HG03159 (cell line): ENCODE measurements at regions not wholly inside any gene's neighbourhood (a gene's known extent, or its start where the extent isn't known, plus 50 kb on each side); places are given as distances from the start of the nearest gene placed in this dataset.
"Not testable (repeated sequence)": the region's sequence is repeated elsewhere in the genome, so short reads cannot be mapped to it uniquely, and the experiment has no call there.

Experiments
- ATAC-seq: cut with Tn5 transposase; IDR thresholded peaks from one replicate; pipeline ENCODE4 v1.9.1; 2021; ENCODE audit warnings: mild to moderate bottlenecking, moderate library complexity; ENCODE audit not compliant: unreplicated experiment

GRCh38 chr2:187075671-187076070 lies 226.7 kb upstream of the ZSWIM2 start:
- ATAC-seq = no peak

DNA sequence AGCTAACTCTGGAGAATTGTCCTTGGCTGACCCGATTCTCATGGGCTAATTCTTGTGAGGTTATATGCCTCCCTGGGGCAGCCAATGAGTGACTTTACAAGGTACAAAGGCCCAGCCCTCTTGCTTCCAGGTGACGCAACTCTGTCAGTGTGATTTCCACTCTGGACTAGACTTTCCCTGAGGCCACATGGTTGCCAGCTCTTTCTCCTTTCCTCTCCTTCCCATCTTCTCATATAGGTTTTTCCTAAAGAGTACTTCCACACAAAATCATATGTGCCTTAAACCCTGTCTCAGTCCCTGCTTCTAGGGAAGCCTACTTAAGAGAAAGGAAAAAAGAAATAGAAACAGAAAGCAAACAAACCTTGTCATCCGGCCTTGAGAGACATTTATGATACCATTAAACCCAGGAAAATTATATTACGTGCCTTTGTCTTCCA lies 226.2 kb upstream of the ZSWIM2 start:
- ATAC-seq = no peak

- no peak for ATAC-seq
Measured at GRCh38 chr2:187058198-187058597, 209.2 kb upstream of the ZSWIM2 start.

- ATAC-seq = no peak
Measured at GRCh38 chr2:187057466-187057865, 208.5 kb upstream of the ZSWIM2 start.

DNA sequence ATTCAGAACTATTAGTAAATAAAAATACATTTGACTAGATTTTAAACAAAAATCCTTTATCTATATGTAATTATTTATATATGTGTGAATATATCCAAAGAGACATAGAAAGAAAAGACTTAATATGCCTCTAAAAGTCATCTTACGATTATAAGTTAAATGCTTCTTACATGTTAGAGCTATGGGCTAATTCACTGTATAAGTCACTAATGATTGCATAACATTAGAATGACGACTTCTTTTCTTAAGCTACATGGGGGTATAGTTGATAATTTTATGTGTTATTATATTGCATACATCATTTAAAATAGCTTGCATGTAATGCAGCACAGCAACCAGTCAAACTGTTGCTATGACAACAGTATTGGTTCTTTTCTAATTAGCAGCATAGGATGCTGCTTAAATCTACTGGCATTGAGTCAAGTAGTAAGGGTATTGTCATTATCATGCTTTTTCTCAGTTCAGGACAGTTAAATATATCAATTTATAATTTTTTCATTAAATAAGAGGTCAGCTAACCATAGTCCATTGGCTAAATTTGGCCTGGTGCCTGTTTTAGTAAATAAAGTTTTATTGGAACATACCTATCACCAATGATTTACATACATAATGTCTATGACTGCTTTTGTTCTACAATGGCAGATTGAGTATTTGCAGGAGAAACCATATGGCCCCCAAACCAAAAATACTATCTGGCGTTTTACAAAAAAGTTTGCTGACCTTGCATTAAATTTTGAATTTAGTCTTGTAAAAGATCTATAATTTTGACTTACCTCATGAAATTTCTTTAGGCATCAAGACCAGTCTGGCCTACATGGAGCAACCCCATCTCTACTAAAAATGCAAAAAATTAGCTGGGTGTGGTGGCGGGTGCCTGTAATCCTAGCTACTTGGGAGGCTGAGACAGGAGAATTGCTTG lies 207.7 kb upstream of the ZSWIM2 start:
- ATAC-seq = no peak

DNA sequence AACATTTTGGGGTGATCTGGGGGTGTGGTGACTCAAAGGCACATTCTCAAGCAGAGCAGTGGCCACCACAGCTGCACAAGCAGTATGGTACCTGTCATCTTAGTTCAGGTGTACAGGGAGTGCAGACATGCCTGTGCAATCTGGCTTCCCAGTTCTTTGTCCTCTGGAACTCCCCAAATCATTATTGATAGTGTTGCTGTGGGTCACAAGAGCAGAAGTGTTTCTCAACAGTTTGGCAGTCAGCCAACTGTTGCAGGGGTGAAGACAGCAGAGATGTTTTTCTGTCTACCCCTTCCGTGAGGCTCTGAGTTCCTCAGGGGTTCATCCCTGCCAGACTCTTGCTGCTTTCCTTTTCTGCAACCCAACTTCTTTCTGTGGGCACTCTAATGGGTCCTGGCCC lies 206.5 kb upstream of the ZSWIM2 start:
- no peak for ATAC-seq

DNA sequence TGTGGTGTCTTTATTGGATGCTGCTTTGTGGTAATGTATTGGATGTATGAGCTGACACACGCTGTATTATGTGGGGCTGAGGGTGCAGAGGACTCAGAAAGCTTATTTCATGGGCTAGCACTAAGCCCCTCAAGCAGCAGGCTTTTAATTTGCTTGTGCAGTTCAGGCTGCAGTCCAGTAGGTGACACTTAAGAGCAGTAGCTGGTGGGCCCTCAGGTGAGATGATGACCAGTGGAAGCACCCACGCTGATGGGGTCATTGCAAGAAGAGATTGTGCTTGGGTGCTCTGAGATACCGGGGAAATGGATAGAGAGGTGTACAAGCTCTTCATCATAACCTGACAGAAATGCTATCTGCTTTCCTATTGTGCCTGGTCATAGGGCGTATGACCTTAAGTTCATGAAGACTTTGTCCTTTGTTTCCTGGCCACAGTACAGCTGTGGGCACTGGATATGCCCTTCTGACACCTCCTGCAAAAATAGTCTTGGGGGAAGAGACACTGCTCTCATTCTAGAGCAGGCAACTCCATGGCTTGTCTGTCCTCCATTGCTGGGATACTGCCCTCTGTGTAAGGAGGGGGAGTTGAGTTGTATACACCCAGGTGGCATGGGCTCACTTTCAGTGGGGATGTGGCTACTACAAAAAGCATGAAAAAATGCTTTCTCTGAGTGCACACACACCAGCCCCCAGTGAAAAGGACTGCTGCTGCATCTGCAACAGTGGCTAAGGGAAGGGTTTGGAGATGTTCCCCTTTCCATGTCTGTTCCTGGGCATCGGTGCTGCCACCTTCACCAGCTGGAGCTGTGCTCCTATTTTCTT lies 205.7 kb upstream of the ZSWIM2 start:
- peak; percentile 37 for ATAC-seq

- peak; percentile 91 for ATAC-seq
Measured at GRCh38 chr2:187051350-187051749, 202.4 kb upstream of the ZSWIM2 start.

DNA sequence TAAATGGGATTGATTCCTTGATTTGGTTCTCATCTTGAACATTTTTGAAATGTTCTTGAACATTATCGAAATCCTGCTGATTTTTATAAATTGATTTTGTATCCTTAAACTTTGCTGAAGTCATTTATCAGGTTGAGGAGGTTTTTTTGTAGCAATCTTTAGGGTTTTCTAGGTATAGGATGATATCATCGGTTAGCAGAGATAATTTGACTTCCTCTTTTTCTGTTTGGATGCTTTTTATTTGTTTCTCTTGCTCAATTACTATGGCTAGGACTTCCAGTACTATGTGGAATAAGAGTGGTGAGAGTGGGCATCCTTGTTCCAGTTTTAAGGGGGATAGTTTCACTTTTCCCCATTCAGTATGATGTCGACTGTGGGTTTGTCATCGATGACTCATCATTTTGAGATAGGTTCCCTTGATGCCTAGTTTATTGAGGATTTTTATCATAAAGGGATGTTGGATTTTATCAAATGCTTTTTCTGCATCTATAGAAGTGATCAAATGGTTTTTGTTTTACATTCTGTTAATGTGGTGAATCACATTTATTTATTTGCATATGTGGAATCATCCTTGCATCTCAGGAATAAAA lies 201.5 kb upstream of the ZSWIM2 start:
- ATAC-seq = no peak

GRCh38 chr2:187037310-187037709 lies 188.3 kb upstream of the ZSWIM2 start:
- ATAC-seq = no peak

DNA sequence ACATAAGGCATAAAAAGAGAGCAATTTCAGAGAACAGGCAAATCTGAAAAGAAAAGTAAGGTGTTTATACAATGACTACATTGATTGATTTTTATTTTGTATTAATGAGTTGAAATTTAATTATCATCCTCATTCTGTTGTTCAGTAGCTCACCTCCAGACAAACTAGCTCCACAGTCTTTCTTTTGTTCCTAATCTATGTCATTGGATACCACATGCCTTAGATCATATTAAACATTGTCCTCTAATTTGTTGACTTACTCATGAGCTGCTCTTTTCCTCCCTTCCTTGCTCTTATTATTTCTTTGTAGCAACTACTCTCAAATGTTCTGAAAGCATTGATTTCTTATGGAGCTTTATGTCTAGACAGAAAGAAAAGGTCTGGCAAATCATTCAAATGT lies 185.5 kb upstream of the ZSWIM2 start:
- ATAC-seq = no peak

DNA sequence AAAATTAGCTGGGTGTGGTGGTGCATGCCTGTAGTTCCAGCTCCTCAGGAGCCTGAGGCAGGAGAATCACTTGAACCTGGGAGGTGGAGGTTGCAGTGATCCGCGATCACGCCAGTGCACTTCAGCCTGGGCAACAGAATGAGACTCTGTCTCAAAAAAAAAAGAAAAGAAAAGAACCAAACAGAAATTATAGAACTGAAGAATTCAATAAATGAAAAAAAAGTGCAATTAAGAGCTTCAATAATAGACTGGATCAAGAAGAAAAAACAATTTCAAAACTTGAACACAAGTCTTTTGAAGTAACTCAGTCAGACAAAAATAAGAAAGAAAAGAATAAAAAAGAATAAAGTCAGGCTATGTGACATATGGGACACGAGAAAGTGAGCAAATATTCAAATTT lies 175.8 kb upstream of the ZSWIM2 start:
- ATAC-seq = no peak

DNA sequence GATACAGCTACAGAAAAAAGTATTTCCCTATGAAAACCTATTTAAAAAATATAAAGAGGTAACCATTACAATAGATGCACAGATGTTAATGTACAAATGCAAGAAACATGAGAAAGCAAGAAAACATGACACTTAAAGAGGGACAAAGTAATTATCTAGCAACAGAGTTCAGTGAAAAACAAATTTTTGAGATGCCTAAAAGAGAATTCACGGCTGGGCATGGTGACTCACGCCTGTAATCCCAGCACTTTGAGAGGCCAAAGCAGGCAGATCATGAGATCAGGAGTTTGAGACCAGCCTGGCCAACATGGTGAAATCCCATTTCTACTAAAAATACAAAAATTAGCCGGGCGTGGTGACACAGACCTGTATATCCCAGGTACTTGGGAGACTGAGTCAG lies 175.0 kb upstream of the ZSWIM2 start:
- not testable (repeated sequence) for ATAC-seq

DNA sequence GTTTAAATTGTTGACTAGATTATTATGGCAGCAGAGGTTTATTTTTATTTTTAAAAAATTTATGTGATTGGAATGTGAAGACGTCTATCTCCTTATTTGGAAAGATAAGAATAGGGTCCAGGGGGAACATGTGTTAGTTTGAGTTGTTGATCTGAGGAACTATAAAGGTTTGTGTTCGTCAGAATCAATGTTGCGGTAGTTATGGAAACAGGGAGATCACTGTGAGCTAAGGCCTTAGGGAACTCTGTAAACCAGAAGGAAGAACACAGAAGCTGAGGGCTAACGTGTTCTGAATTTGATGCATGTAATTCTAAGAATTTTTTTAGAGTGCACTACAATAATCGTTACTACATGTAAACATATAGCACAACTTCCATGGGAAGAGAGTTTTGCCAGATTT lies 168.5 kb upstream of the ZSWIM2 start:
- ATAC-seq = no peak

DNA sequence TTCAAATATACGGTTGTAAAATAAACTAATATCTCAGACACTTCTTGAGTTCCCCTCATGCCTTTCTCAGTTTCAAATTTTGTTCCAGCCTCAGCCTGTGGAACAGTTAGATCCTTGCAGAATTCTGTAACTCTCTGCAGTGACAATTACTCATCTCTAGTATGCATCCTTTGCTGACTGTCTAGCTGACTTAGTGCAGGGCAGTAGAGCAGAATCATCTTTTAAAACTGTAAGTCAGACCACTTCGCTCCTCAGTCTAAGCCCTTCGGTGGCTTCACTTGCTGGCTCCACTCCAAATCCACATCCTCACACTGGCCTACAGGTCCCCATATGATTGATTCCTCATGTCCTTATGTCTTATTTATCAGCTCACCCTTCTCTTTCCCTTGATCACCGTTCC lies 164.1 kb upstream of the ZSWIM2 start:
- ATAC-seq = no peak

- ATAC-seq = no peak
Measured at GRCh38 chr2:187011206-187011832, 162.3 kb upstream of the ZSWIM2 start.

GRCh38 chr2:187009483-187010239 lies 160.7 kb upstream of the ZSWIM2 start:
- no peak for ATAC-seq

DNA sequence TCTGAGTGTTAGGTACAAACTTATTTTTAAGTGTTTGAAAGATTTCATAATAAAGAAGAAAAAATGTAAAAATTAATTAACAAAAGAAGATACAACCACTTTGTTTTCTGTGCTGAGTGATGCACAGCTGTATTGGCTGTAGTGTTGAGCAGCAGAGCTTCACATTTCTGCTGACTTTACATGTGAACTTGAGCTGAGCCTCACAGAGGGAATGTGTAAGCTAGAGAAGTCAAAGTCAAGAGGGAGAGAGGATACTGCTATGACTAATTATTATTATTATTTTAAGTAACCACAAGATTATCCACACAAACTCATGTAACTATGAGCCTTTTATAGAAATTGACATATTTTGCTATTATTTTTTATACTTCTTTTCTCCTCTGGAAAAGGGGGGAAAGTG lies 159.1 kb upstream of the ZSWIM2 start:
- ATAC-seq = no peak

DNA sequence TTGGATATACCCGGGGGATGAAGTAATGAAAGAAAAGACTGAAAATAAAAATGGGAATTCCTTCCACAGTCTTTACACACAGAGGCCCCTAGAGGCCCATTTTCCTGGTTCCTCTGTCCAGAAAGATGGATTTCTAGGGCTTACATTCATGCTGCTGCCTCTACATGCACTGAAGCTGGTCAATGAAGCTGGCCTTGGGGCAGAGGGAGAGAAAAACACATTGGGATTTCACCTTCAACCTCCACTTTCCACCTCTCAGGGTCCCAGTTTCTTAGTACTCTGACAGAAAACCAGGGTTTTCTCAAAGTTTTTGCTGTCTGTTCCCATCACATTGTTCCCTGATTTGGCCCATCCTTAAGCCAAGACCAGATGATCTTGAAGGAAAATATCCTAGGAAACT lies 154.6 kb upstream of the ZSWIM2 start:
- ATAC-seq = no peak

- no peak for ATAC-seq
Measured at GRCh38 chr2:187003038-187003554, 154.1 kb upstream of the ZSWIM2 start.
